LoVo (cell line): ENCODE measurements at regions not wholly inside any gene's neighbourhood (a gene's known extent, or its start where the extent isn't known, plus 50 kb on each side); places are given as distances from the start of the nearest gene placed in this dataset.
"Not testable (repeated sequence)": the region's sequence is repeated elsewhere in the genome, so short reads cannot be mapped to it uniquely, and the experiment has no call there.

Source experiments
- DNase-seq: peaks from one replicate; pipeline ENCODE4 v3.0.0-alpha.2; 2016; ENCODE audit warnings: low spot score

- no peak for DNase-seq
Observed at GRCh38 chr11:64428693-64429092, 69.7 kb downstream of the RPS6KA4 start.

- DNase-seq: no peak
Observed at GRCh38 chr11:64429970-64430369, 71.0 kb downstream of the RPS6KA4 start.

GRCh38 chr11:64430645-64431044 lies 71.7 kb downstream of the RPS6KA4 start:
- DNase-seq: no peak

- no peak for DNase-seq
Observed at GRCh38 chr11:64436000-64436399, 77.0 kb downstream of the RPS6KA4 start.

- DNase-seq: no peak
Observed at GRCh38 chr11:64437426-64437825, 78.5 kb downstream of the RPS6KA4 start.

- DNase-seq: no peak
Observed at GRCh38 chr11:64438986-64439771, 80.2 kb downstream of the RPS6KA4 start.

GRCh38 chr11:64439772-64440491 lies 81.0 kb downstream of the RPS6KA4 start:
- DNase-seq: not testable (repeated sequence)

- no peak for DNase-seq
Observed at GRCh38 chr11:64441127-64441526, 82.2 kb downstream of the RPS6KA4 start.

GRCh38 chr11:64443001-64443400 lies 84.0 kb downstream of the RPS6KA4 start:
- DNase-seq: no peak

GRCh38 chr11:64444838-64445441 lies 86.0 kb downstream of the RPS6KA4 start:
- DNase-seq: no peak

GRCh38 chr11:64445651-64446050 lies 86.7 kb downstream of the RPS6KA4 start:
- no peak for DNase-seq

GRCh38 chr11:64447831-64448598 lies 89.1 kb downstream of the RPS6KA4 start:
- DNase-seq: no peak

GRCh38 chr11:64448599-64449380 lies 89.8 kb downstream of the RPS6KA4 start:
- DNase-seq: peak; percentile 76

GRCh38 chr11:64449381-64450167 lies 90.6 kb downstream of the RPS6KA4 start:
- DNase-seq: peak; percentile 75

- DNase-seq: no peak
Observed at GRCh38 chr11:64450168-64450560, 91.2 kb downstream of the RPS6KA4 start.

- no peak for DNase-seq
Observed at GRCh38 chr11:64451856-64452255, 92.9 kb downstream of the RPS6KA4 start.

- no peak for DNase-seq
Observed at GRCh38 chr11:64453466-64453865, 94.5 kb downstream of the RPS6KA4 start.

- DNase-seq: no peak
Observed at GRCh38 chr11:64455456-64456261, 96.7 kb downstream of the RPS6KA4 start.

GRCh38 chr11:64456509-64457320 lies 97.8 kb downstream of the RPS6KA4 start:
- DNase-seq: no peak
